Upper lobe of left lung (tissue), 4 donors: ENCODE measurements at regions not wholly inside any gene's neighbourhood (a gene's known extent, or its start where the extent isn't known, plus 50 kb on each side); places are given as distances from the start of the nearest gene placed in this dataset.

ENCODE experiments used
- EP300 ChIP-seq, 4 donors: sonication (generic); formaldehyde crosslinking; IDR thresholded peaks; one replicate each; pipeline ENCODE4 v1.5.1; 2017; ENCODE audit warnings: antibody characterized with exemption in 4 of 4, control low read depth in 2 of 4
- POLR2AphosphoS5 ChIP-seq, 2 donors: sonication (generic); formaldehyde crosslinking; IDR thresholded peaks; one replicate each; pipeline ENCODE4 v1.5.1; 2017; ENCODE audit warnings: antibody characterized with exemption in 2 of 2

- TF ChIP-seq POLR2AphosphoS5 (IDR thresholded peaks at IDR 0.05) (no peak), EP300 (IDR thresholded peaks at IDR 0.05) (no peak)
Observed at GRCh38 chr4:4671774-4672349, 130.0 kb upstream of the STX18 start.
